ENCODE measurements at regions not wholly inside any gene's neighbourhood (a gene's known extent, or its start where the extent isn't known, plus 50 kb on each side); places are given as distances from the start of the nearest gene placed in this dataset.

DNA sequence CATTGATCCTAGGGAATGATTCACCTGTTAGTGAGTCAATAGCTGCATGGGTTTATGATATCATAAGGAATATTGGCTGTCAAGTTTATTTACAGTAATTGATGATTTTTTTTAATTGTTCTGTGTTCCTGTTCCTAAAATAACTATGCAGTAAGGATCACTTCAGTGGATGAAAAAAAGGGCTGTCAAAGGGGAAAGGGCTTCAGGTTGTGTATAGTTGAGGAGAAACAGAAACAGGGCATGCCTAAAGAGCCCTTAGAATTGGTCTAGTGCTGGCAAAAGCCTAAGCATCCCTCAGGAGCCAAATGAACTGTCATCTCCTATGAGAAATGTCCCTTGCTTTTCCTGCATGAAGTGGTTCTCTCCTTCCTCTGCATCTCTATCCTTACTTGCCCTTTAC lies 444.9 kb downstream of the RMST start:
- no peak overlapping the region for H3K27ac ChIP-seq
- DNase-seq (ENCODE audit: low read depth, low spot score), result no peak

DNA sequence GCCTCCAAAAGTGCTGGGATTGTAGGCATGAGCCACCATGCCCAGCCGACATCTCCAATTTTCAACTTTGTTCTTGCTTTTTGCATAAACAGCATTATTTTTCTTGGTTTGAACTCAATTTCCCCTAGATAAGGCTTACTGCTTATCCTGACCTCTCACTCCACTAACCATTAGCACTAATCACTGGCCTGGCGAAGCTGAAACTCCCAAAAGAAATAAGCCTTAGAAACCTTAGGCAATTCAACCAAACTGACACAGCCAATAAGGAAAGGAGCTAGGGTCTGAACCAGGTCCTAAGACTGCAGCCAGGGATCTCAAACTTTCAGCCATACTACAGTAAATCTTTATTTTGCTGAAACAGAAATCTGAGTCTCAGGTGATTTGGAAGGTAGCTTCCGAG lies 448.0 kb downstream of the RMST start:
- H3K27ac ChIP-seq, result no peak overlapping the region
- DNase-seq (ENCODE audit: low read depth, low spot score), result no peak

DNA sequence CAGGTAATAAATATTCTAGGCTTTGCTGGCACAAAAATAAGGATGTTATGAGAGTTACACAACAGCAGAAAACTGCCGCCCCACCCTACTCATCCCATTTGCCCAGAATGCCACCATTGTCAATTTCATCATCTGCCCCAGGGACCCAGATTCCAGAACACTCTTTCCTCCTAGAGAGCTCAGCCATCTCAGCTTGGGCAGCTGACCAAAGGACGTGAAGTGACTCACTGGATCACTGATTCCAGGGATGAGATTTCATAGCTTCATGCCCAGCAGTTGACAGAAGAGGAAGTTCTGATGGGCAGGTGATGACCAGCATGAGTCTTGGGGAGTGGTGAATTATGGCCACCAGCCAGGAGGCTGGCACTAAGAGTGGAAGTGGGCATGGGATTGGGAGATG lies 450.3 kb downstream of the RMST start:
- peak overlapping the region; percentile 52 for H3K27ac ChIP-seq
- DNase-seq (ENCODE audit: low read depth, low spot score), result peak; percentile 64

DNA sequence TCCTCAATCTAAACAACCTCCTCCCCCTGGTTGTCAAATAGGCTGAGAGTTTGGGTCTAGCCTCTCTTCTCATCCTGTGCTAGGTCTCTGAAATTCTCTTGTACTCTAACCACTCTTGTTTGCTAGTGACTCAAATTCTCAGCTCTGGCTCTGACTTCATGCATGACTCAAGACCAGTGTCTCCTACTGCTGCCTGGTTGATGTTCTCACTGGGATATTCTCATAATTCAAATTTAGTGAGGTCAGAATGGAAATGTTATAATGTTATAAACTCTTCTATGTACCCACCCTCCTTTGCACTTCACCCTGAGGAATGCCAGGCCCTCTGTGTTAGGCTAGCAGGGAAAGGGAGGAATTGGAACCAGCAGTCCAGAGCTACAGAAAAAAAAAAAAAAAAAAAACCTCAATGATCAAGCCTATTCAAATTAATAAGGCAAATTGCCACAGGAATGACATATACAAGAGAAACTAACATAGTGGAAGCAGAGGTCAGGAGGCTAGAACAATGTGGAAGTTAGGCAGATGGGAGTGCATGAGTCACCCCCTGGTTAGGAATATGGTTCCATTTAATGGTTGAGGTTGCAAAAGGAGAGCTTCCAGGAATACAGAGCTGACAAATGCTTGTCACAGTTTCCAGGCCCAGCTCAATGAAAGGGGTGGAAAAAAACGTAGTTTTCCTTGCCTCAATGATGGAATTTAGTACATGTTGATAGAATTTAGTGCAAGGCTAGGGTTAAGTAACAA lies 459.5 kb downstream of the RMST start:
- peak overlapping the region; percentile 53 for H3K27ac ChIP-seq
- peak; percentile 80 for DNase-seq (ENCODE audit: low read depth, low spot score)

DNA sequence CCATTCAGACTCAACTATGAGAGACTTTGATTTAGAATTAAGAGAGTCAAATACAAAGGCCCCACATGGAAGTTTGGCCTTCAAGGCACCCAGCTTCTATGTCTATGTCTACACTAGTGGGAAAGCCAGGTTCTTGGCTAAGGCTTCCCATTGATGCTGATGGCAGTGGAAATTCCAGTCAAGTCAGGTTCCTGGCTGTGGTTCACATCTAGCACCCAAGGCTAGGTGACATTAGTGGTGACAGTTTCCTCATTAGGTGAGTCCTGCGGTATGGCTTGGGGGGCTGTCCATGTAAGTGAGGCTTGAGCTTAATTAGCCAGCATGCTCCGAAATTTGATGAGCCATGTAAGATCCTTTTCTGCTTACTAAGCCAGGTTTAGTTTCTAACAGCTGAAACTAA lies 460.9 kb downstream of the RMST start:
- no peak for DNase-seq (ENCODE audit: low read depth, low spot score)
- no peak overlapping the region for H3K27ac ChIP-seq

DNA sequence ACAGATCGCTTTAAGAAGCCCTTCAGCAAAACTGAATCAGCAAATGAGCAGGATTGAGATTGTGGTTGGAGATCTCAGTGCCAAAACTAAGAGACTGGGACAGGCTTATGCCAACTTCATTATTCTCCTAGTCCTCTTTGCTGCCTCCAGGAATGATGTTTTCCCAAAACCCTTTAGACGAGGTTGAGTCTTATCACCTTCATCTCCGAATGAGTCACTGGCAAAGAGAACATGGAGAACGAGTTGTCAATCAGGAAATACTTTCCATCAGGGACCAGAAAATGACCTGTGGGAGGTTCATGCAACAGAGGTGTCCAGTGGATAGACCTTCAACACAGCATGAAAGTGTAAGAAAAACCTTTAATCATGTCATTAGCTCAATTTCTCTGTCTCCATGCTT lies 461.5 kb downstream of the RMST start:
- H3K27ac ChIP-seq, result no peak overlapping the region
- DNase-seq (ENCODE audit: low read depth, low spot score), result no peak

DNA sequence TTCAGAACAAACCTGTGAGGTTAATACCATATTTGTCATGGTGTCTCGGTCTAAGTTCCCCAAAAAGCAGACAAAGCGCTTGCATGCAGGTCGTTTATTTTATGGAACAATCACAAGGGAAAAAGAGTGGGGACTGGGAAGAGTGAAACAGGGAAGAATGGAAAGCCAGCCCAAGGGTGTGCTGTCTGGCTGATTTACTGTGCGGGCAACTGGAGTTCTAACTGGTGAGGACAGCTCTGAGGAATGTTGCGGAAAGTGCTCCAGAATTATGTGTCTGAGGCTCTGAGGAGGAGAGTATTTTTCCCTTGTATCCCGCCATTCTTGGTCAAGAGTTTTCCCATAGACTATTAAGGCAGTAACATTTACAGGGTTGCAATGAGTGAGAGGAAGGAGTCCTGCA lies 465.4 kb downstream of the RMST start:
- no peak for DNase-seq (ENCODE audit: low read depth, low spot score)

DNA sequence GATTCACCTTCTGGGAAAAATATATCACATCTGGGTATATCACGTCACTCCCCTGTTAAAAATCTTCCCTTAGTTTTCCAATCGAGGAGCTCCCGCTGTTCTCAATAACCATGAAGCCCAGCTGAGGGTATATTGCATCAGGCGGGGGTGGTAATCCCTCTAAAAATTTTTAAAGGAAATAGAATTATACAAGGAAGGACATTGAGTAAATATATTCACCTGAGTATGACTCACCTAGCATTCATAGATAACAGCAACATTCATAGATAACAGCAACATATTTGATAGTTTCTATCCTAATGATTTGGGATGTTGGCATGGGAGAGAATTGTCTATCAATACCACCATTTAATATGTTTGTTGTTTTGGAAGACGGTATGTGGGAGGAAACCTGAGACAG lies 473.6 kb downstream of the RMST start:
- no peak for DNase-seq (ENCODE audit: low read depth, low spot score)
- no peak overlapping the region for H3K27ac ChIP-seq

More for the DNA sequence above, 465.4 kb downstream of the RMST start:
- no peak overlapping the region for H3K27ac ChIP-seq

DNA sequence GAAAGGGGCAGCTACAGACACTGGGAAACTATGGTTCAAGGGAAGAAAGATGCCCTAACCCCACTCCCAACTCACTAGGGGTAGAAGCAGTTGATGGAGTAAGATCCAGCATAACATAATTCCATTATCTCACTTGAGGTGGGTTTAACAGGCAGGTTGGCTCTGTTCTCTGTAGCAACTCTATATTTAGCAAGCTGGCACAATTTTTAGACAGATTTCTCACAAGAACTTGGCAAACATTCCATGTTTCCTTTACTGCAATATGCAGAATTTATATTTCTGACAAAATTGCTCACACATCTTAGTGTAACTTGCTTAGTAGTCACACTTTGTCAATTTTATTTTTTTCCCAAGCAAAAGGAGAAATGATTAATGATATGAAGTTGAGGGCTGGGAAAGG lies 475.4 kb downstream of the RMST start:
- H3K27ac ChIP-seq, result no peak overlapping the region
- no peak for DNase-seq (ENCODE audit: low read depth, low spot score)

DNA sequence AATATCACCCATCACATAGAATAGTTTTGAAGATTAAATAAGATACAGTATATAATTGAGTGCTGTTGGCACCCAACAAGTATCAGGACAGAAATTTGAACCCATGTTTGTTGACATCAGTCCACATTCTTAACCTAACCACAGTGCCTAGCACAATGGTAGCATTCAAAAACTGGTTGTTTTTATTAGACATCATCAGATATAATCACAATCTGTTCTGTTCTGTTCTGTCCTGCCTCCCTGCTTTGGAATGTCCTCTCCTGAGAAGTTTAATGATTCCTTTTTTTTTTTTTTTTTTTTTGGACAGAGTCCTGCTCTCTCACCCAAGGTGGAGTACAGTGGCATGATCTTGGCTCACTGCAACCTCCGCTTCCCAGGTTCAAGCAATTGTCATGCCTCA lies 476.6 kb downstream of the RMST start:
- H3K27ac ChIP-seq, result peak overlapping the region; percentile 36
- peak; percentile 48 for DNase-seq (ENCODE audit: low read depth, low spot score)

DNA sequence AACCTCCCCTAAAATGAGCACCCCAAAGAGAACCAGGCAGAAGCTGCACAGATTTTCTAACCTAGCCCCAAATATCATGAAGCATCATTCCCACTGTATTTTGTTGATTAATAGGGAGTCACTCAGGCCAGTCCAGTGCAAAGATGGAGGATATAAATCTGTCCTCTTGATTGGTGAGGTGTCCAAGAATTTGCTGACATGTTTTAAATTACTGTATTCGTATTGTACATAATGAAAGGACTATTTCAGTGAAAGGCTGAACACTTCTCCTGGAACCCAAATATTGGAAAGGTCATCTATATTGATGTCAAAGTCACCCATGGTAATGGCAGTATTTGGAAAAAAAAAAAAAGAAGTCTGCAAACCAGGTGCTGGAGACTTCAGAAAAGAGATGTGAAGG lies 477.5 kb downstream of the RMST start:
- DNase-seq (ENCODE audit: low read depth, low spot score), result no peak
- H3K27ac ChIP-seq, result peak overlapping the region; percentile 18

DNA sequence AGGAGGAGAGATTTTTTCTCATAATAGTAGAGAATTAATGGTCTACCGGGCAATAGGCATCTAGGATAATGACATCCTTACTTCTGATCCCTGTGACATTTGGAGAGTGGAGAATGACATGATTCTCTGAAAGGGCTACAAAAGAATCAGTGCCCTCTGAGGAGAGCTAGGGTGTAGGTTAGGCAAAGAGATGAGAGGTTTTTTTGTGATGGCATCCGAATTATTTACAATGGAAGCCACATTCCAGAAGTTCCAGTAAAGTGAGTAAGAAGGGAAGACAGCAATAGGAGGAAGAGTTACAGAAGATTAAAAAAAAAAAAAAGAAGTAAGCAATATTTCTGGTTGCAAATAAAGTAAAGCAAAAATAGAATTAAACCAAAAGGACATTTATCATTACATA lies 478.0 kb downstream of the RMST start:
- DNase-seq (ENCODE audit: low read depth, low spot score), result no peak

DNA sequence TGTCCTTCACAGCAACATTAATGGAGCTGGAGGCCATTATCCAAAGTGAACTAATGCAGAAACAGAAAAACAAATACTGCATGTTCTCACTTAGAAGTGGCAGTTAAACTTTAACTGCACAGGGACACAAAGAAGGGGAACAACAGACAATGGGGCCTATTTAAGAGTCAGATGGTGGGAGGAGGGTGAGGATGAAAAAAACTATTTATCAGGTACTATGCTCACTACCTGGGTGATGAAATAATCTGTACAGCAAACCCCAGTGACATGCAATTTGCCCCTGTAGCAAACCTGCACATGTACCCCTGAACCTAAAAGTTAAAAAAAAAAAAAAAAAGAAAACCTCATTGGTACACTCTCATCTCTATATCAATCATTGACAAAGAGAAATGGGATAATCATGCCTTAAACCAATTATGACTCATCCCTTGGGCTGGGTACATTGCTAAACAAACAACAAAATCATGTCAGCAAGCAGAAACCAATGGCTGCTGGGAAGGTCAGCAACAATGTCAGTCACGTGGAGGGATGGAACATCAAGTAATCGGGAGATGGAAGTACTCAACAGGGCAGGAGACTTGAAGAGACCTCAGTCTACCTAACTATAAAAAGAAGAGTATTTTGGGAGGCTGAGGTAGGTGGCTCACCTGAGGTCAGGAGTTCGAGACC lies 479.2 kb downstream of the RMST start:
- no peak overlapping the region for H3K27ac ChIP-seq
- no peak for DNase-seq (ENCODE audit: low read depth, low spot score)

More for the DNA sequence above, 478.0 kb downstream of the RMST start:
- peak overlapping the region; percentile 18 for H3K27ac ChIP-seq

DNA sequence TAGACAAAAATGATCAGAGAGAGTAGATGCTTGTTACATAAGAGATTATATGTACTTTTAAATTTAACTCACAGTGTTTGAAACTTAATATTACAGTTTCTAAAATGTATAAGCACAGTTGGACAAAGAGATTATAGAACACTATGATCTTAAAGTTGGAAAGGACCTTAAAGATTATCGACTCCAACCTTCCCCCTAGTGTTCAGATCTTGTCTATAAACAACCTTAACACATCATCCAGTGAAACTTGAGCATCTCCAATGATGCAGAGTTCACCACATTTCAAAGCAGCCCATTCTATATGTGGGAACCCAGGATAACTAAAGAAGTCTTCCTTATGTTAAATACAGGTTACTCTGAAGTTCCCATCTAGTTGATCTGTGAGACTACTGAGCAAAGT lies 480.8 kb downstream of the RMST start:
- H3K27ac ChIP-seq, result no peak overlapping the region
- no peak for DNase-seq (ENCODE audit: low read depth, low spot score)

DNA sequence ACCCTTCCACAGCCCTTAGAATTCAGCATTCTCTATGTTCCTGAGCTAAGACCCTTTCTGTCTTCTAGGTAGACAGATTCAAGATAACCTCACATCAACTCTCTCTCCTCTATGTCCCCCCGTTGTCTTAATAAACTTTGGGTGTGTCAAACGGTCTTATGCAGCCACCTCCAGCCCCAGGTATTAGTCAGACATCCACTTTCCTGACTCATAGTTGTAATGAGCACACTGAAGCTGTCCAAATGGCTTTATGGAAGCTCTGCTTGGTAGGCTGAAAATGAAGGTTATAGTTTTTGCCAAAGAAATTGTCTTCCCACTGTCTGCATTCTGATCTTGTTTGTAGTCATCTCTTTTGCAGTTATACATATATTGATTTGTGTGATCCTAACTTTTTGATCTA lies 482.0 kb downstream of the RMST start:
- DNase-seq (ENCODE audit: low read depth, low spot score), result peak; percentile 40

DNA sequence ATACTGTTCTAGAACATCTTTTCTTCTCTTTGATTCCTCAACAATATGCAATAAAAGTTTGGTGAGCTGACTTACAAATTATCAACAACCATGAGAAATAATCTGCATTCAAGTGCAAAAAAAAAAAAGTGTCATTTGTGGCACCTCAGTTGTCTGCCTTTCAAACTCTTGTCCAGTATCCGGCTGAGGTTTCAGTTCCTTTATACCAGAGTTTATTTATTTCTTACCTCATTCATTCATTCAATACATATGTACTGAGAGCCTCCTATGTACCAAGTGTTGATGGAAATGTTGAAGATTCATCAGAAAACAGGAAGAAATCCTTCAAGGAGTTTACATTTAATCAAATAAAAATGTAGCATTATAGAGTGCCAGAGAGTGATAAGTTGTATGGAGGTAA lies 484.1 kb downstream of the RMST start:
- no peak overlapping the region for H3K27ac ChIP-seq
- DNase-seq (ENCODE audit: low read depth, low spot score), result no peak

More for the DNA sequence above, 482.0 kb downstream of the RMST start:
- H3K27ac ChIP-seq, result peak overlapping the region; percentile 5

DNA sequence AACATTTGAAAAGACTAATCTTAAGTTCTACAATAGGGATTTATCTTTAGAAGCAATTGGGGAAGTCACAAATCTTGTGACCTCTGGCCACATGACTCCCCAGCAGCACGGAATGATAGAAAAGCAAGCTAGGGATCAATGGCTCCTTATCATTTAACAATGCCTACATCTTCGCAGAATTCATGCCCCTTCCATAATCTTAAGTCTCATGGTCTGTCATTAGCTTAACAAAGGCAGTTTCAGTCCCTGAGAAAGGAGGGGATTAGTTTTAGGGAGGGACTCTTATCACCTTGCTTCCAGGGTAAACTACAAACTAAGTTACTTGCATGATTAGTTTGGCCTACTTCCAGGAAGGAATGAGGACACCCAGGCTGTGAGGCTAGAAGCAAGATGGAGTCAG lies 486.0 kb downstream of the RMST start:
- no peak overlapping the region for H3K27ac ChIP-seq
- DNase-seq (ENCODE audit: low read depth, low spot score), result no peak

DNA sequence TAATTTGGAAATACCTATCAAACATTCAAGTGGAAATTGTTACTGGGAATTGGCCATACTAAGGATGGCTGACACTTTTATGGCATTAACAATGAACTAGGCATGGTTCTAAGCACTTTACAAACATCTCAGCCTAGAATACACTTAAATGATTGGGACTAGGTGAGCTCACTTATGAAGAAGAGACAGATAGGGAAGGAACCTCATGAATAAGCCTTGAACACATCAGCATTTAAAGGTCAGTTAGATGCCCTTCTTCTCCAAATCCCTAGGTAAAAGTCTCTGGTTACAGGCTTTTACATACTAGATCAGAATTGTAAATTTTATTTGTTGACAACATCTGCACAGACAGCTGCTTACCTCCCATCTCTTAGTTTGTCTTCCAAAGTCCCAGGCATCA lies 488.6 kb downstream of the RMST start:
- DNase-seq (ENCODE audit: low read depth, low spot score), result no peak
- no peak overlapping the region for H3K27ac ChIP-seq

DNA sequence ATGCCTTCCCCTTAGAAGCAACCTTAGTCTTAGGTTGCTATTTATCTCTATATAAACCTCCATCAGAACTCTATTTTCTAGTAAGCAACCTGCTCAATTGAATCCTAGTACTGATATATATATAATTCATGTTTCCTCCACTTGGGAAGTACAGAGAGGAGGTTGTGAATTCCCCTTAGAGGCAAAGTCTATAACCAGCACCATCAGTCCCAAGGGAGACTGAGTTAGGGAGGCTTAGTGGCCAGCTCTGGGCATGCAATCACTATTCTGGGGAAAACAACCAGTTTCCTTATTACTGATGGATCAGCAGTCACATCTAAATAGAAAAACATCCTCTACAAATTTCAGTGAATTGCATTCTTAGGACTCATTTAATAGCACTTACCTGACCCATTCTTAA lies 489.1 kb downstream of the RMST start:
- DNase-seq (ENCODE audit: low read depth, low spot score), result no peak
- H3K27ac ChIP-seq, result no peak overlapping the region

DNA sequence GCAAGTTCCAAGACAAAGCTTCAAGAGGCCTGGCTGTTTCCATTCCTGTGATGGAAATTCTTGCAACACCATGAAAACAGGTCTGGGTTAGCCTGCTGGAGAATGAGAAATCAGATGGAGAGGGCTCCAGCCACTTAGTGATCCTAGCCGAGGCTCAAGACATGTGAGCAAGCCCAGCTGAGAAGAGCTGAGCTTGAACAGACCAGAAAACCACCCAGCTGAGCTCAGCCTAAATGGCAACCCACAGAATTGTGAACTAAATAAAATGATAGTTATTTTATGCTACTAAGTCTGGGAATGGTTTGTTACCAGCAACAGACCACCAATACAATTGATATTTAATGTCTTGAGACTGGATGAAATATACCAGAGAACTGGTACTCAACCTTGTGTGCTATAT lies 494.5 kb downstream of the RMST start:
- H3K27ac ChIP-seq, result no peak overlapping the region
- DNase-seq (ENCODE audit: low read depth, low spot score), result no peak

DNA sequence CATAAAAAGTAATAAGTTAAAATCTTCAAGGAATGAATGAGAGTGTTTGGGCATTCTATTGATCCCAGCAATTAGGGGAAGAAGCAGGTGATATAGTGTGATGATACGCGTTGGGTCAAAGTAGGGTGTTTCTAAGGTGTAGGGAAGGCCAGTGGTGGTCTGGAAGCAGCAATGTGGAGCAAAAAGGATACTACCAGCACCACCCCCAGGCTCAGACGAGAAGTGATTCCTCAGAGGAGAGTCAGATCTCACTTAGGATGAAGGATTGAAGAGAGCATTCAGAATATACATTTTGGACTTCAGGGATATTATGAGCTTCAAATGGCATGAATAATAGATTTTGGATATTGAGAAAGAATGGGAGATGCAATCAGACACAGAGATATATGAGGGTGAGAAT lies 497.6 kb downstream of the RMST start:
- no peak for DNase-seq (ENCODE audit: low read depth, low spot score)
- no peak overlapping the region for H3K27ac ChIP-seq

All from epithelial cell of prostate (primary cell).